GM10847 (cell line): ENCODE measurements at regions not wholly inside any gene's neighbourhood (a gene's known extent, or its start where the extent isn't known, plus 50 kb on each side); places are given as distances from the start of the nearest gene placed in this dataset.

Source experiments
- POLR2A ChIP-seq: IDR thresholded peaks from 2 replicates; pipeline ENCODE4 v1.6.1; 2011; ENCODE audit not compliant: insufficient read length; ENCODE audit errors: extremely low read depth

DNA sequence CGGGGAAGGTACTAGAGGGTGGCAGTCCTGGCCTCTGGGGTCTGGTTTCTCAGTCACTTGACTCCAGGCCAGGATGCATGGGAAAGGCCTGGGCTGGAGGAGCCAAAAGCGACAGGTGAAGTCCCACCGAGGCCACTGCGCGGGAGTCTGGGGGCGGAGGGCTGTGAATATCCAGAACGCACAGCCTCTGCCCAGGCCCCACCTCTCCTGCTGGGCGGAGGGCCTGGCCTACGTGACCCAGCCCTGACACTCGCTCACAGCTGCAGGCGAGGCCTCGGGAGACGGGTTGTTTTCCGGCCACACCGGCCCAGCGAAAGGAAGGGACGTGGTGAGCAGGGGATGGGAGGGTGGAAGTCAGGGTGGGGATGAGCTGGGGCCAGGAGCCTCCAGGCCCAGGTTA, 91.2 kb downstream of the RFLNA start:
- TF ChIP-seq POLR2A, result no peak

DNA sequence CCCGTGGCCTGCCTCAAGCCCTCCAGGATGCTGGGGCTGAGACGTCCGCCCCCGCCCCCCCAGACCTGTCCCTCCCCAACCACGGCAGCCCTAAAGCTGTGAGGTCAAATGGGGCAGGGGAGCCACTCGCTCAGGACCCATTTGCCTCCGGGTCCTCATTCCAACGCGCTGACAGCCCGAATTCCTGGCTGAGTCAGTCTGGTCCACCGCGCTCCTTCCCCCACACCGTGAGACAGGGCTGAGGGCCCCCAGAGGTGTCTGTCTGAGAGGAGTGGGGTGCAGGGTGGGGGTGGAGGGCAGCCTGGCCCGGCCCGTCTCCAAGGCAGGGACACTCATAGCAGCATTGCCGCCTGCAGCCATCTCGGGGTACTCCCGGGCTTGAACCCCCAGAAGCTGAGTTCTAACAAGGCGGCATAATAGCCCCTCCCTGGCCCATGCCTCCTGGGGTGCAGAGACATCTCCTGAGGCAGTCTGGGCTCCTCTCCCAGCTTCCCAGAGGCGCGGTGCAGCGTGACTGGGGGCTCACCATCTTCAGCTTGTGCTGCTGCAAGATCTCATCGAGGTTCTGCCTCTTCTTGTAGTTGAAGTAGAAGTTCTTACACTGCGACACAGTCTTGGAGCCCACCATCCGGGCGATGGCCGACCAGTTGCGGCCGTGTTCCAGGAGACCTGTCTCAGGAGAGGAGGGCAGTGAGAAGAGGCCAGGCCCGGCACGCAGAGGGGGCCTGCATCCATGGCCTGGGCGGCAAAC, 90.5 kb downstream of the RFLNA start:
- TF ChIP-seq POLR2A, result no peak

DNA sequence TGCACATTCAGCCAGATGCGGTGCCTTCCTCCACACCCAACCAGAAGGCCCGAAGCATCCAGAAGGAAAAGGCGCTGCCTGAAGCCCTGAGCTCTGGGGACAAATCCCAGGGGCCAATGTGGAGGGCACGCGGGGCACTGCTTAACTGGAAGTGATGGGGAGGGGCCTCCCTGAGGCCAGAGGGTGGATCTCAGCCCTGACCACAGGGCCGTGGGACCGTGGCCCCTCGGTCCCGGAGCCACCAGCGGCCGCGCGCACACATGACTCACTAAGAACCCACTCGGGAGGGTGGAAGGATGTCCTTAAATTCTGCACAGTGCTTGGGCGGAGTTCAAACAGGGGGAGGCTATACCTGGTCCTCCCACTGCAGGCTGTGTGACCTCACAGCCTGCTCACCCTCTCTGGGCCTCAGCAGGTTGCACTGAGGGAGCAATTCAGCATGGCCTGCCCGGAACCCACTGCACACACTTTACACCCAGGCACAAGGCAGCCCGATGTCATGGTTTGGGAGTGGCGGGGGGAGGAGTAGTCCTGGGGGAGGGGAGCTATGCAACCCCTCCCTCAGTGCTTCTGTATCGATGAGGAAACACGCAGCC, 89.5 kb downstream of the RFLNA start:
- no peak for TF ChIP-seq POLR2A

DNA sequence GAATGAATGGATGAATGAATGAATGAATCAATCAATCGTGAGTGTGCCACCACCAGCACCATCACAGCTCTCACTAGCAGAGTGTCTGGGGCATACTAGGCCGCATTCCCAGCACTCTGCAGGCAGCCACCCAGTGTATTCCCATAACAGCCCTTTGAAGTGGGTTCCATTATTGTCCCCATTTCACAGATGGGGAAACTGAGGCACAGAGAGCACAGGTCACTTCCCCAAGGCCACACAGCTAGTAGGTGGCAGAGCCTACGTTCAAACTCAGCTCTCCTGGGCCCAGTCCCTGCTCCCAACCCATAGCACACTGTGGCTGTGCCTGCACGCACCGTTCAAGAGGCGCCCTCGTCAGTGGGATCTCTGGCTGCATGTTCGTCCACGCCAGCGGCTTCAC, 88.1 kb downstream of the RFLNA start:
- no peak for TF ChIP-seq POLR2A

DNA sequence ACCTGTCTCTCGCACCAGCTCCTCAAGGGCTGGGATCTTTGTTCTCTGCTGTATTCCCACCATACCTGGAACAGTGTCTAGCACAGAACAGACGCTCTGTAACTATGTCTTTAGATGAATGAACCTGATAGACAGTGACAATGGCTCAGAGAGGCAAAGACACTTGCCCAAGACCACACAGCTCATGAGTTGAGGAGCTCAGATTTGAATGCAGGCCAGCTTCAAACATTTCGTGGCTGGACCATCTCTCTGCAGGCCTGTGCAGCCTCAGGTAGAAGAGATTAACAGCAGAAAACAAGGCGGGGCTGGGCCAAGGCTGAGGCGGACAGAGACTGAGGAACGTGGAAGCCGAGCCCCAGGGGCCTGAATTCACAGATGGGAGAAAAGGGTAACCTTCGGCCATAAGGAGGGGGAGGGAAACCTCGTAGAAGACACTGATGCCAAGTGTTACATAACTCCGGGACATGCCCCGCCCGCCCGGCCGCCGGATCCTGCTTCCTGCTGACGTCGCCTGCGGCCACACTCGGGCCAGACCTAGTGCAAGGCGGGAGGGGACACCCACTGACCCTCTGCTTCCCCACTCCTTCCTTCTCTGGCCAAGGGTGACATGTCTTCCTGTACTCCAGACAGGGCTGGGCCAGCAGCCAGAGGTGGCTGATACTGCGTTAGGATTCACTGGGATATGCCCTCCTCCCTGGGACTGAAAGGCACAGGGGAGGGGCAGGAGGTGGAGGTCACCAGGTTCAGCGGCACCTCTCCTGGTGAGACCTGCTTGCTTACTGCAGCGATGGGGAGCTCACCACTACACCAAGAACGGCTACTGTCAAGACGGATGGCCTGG, 86.8 kb downstream of the RFLNA start:
- no peak for TF ChIP-seq POLR2A

DNA sequence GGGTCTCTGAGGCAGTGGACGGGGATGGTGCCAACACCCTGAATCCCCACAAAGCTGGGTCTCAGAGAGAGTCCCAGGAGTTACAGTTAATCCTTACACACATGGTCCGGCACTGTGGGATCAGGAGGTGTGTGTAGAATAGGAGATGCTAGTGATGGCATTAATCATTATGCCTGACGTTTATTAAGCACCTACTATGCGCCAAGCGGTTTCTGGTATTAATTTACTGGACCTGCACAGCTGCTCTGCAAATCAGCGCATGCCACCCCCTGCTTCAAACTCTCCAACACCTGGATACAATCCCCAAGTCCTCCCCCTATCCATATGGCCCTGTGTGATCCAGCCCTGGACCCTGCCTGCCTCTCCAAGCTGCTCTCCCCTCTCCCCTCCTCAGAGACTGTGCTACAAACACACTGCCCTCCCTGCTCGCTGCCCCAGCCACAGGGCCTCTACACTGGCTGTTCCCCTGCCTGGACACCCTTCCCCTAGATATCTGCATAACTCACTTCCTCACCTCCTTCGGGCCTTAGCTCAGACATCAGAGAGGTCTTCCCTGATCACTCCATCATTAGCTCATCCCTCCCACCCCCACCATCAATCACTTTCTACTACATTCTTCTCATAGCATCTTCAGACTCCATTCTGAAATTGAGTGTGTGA, 86.0 kb downstream of the RFLNA start:
- no peak for TF ChIP-seq POLR2A

DNA sequence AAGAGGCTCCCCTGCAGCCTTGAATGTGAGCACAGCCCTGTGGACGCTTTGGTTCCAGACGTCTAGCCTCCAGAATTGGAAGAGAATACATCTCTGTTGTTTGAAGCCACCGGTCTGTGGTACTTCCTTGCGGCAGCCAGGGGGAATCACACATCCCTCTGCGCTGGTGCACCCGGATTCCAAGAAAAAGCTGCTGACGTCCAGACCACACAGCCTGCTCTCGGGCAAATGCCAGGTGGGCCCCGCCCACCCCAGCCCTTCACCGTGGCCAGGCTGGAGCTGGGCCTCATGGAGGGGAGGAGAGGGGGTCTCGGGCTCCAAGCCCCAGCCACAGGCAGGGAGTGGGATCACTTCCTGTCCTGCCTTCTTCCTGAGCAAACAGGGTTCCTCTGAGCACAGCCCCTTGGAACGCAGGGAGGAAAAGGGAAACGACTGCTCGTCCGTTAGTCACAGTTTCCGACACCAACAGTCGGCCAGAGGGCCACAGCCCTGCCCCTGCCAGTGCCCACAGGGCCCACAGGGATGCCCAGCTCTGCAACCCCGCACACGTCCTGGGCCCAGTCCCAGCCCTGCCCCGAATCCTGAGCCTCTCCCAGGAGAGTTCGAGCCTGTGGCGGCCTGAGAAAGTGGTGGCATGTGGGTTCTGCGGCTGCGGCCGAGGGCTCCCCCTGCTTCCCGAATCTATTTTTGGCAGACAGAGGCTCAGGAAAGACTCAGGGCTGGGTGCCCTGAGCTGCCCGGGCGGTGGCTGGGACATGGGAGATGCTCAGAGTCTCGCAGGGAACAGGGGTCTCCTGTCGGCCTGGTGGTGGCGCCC, 85.3 kb downstream of the RFLNA start:
- TF ChIP-seq POLR2A, result no peak

DNA sequence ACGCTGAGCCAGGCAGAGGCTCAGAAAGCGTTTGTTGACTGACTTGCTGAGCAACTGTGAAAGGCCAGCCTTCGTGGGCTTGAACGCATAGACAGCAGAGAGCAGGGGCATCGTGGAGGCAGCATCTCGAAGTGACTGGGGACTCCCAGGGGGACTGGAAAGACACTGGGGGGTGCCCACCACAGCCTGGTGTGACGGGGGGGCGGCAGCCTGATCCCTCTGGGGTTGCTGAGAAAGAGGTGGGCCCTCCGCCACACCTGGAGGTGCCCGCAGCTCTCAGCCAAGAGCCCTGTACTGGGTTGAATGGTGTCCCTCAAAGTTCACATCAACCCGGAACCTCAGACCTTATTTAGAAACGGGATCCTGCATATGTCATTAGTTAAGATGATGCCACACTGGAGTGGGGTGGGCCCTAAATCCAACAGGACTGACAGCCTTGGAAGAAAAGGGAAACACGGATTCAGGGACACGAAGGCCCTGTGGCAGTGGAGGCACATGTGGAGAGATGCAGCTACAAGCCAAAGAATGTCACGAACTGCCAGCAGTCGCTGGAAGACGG, 84.6 kb downstream of the RFLNA start:
- no peak for TF ChIP-seq POLR2A

DNA sequence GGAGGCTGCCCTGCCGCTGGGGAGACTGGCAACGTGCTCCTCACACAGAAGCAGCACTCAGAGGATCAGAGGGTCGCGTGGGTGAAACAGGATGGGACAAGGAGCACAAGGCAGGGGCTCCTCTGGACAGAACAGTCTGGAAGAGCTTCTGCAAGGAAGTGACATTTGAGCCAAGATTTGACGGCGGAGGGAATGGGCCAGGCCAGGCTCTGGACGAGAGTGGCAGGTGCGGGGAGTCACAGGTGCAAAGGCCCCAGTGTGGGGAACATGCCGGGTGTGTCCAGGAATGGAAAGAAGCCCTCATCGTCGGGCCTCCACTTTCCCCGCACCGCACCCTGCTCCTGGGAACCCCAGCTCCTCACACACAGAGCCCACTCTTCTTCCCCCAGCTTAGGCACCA, 84.0 kb downstream of the RFLNA start:
- no peak for TF ChIP-seq POLR2A

DNA sequence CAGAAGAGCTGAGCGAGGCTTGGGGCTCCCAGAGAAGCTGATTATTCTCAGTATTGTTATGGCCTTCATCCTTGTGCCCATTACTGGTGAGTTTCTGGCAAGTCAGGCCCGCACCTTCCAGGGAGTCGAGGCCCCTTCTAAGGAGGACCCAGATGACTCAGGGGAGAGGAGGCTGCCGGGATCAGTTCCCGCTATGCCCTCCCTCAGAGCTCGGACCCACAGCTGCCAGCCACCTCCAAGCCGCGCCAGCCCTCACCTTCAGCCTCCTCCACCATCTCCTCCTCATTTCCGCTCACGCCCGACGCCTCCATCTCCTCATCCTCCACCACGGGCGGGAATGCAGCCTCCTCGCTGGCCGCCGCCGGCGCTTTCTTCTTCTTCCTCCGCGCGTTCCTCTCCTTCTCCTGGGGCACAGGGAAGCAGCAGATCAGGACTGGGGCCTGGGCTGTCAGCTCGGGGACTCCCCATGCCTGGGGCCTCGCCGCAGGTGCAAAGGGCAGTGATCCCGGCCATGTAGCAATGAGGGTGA, 83.2 kb downstream of the RFLNA start:
- no peak for TF ChIP-seq POLR2A

DNA sequence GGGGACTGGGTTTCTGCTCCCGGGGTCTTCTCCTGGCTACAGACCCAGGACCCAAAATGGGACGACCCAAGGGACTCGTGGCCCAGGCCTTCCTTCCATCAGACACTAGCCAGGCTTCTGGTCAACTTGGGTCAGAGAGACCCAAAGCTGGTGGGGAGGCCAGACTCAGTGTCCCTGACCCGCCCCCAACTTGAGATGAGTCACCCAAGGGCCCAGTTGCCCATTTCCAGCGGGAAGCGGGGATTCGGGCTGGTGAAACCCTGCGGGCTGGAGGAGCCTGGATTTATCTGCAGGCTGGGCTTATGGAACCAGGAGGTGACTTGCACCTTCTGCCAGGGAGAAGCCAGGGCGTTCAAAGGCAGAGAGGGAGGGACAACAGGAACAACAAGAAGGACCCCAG, 81.5 kb downstream of the RFLNA start:
- no peak for TF ChIP-seq POLR2A

DNA sequence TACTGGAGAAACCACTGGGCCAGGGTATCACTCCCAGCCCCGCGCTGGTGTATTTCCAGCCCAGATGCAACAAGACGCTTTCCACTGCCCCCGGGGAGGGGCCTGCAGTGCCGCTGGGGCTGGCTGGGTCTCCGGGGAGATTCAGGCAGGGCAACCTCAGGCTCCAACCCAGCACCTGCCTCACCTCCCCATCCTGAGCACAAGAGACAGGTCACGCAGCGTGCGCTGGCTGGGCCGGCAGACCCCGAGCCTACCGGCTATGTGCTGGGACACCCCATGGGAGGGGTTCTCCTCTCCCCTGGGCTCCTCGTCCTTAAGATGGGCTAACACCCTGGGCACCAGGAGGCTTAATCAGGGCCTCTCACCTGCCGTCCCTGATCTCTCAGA, 80.9 kb downstream of the RFLNA start:
- TF ChIP-seq POLR2A, result no peak

DNA sequence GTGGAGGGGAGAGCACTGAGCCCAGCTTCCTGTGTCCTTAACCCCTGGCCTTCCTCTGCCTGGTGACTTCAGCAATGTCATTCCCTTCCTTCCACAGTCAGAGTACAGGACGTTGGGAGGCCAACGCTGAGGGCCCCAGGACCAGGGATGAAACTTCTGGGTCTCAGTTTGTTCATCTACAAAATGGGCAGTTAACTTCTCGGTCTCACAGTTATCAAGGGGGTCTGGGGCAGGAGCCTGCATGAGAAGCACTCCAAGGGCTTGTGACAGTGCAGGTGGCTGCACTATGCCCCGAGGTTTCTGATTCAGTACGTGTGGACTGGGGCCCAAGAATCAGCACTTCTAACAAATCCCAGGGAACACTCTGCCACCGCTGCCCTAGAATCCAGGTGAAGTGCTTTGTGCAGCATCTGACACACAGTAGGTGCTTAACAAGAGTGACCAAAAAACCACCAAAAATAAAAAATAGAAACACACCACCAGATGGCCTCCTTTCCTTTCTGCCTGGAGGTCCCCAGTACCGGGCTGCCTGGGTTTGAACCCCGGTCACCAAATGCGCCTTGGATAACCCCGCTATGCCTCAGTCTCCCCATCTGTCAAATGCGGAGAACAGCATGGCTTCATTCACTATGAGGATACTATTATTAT, 80.4 kb downstream of the RFLNA start:
- no peak for TF ChIP-seq POLR2A

DNA sequence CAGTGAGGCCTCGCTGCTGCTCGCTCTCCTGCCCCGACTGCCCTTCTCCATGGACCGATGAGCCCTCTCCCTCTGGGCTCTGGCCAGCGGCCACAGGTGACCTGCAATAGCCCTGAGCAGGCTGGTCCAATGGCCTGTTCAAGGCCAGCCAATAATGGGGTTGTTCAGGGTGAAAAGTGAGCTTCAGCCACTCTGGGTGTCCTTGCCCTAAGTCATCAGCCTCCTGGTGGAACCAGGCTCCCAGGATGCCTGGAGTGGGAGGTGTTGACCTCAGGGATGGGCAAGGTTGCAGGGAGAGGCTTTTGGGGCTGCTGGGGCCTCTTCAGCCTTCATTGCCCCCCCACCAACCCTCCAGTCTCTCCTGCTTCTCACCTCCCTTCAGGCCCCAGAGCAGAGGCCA, 79.7 kb downstream of the RFLNA start:
- no peak for TF ChIP-seq POLR2A
